Memory B cell (primary cell): ENCODE measurements at regions not wholly inside any gene's neighbourhood (a gene's known extent, or its start where the extent isn't known, plus 50 kb on each side); places are given as distances from the start of the nearest gene placed in this dataset.
A peak's percentile ranks its signal among the peaks of the same experiment; 100 is the strongest.

Source experiments
- ATAC-seq: fragments of 150-1000 bp; cut with Tn5 transposase; 2 replicates; pipeline ENCODE4 v1.10.0; 2021; ENCODE audit warnings: low read depth, mild to moderate bottlenecking, moderate library complexity
- DNase-seq, 2 donors: peaks; one replicate each; pipeline ENCODE4 v3.0.0; 2022; ENCODE audit warnings: low spot score in 2 of 2
- H3K27ac Mint-ChIP-seq: one replicate; pipeline ENCODE4 v1.8.0; 2022; ENCODE audit warnings: mild to moderate bottlenecking, moderate library complexity, mixed read lengths
- H3K27me3 Mint-ChIP-seq: one replicate; pipeline ENCODE4 v1.8.0; 2022; ENCODE audit warnings: mixed read lengths
- H3K36me3 Mint-ChIP-seq: one replicate; pipeline ENCODE4 v1.8.0; 2022; ENCODE audit warnings: mild to moderate bottlenecking, mixed read lengths
- H3K4me1 Mint-ChIP-seq: one replicate; pipeline ENCODE4 v1.8.0; 2022; ENCODE audit warnings: mixed read lengths
- H3K4me3 Mint-ChIP-seq: one replicate; pipeline ENCODE4 v1.8.0; 2022; ENCODE audit warnings: mild to moderate bottlenecking, moderate library complexity, mixed read lengths
- H3K9me3 Mint-ChIP-seq: one replicate; pipeline ENCODE4 v1.8.0; 2022; ENCODE audit warnings: mixed read lengths

GRCh38 chr1:169019419-169020058 lies 87.0 kb upstream of the ATP1B1 start:
- no peak overlapping the region for H3K4me3 Mint-ChIP-seq
- DNase-seq (no peak), ATAC-seq (no peak)
- peaks cover 11% of the 10 kb centered on the region for H3K27me3 Mint-ChIP-seq
- H3K4me1 Mint-ChIP-seq: peaks cover 5% of the 10 kb centered on the region
- peaks cover 2% of the 10 kb centered on the region for H3K36me3 Mint-ChIP-seq
- H3K9me3 Mint-ChIP-seq: peaks cover 7% of the 10 kb centered on the region
- no peak overlapping the region for H3K27ac Mint-ChIP-seq

GRCh38 chr1:169020684-169021083 lies 85.8 kb upstream of the ATP1B1 start:
- Mint-ChIP-seq H3K9me3 (peaks cover 7% of the 10 kb centered on the region), H3K27ac (no peak overlapping the region), H3K36me3 (peaks cover 2% of the 10 kb centered on the region), H3K27me3 (peaks cover 11% of the 10 kb centered on the region), H3K4me3 (no peak overlapping the region), H3K4me1 (peaks cover 5% of the 10 kb centered on the region)
- no peak for DNase-seq
- ATAC-seq: no peak

- ATAC-seq (no peak), DNase-seq (no peak)
- Mint-ChIP-seq H3K36me3 (peaks cover 2% of the 10 kb centered on the region), H3K4me3 (no peak overlapping the region), H3K4me1 (peaks cover 5% of the 10 kb centered on the region), H3K9me3 (peaks cover 7% of the 10 kb centered on the region), H3K27ac (no peak overlapping the region), H3K27me3 (peaks cover 11% of the 10 kb centered on the region)
These were observed 83.8 kb upstream of the ATP1B1 start for GRCh38 chr1:169022648-169023047.

GRCh38 chr1:169024255-169024654 lies 82.2 kb upstream of the ATP1B1 start:
- H3K9me3 Mint-ChIP-seq: peaks cover 7% of the 10 kb centered on the region
- no peak overlapping the region for H3K27ac Mint-ChIP-seq
- peaks cover 5% of the 10 kb centered on the region for H3K4me1 Mint-ChIP-seq
- H3K4me3 Mint-ChIP-seq: no peak overlapping the region
- peaks cover 12% of the 10 kb centered on the region for H3K27me3 Mint-ChIP-seq
- ATAC-seq: no peak
- peaks cover 2% of the 10 kb centered on the region for H3K36me3 Mint-ChIP-seq
- DNase-seq: no peak

- Mint-ChIP-seq H3K27me3 (peaks cover 11% of the 10 kb centered on the region), H3K4me3 (no peak overlapping the region), H3K4me1 (peaks cover 5% of the 10 kb centered on the region), H3K9me3 (peaks cover 7% of the 10 kb centered on the region), H3K36me3 (peaks cover 2% of the 10 kb centered on the region), H3K27ac (no peak overlapping the region)
- ATAC-seq (no peak), DNase-seq (no peak)
These were observed 81.7 kb upstream of the ATP1B1 start for GRCh38 chr1:169024800-169025271.

- ATAC-seq (no peak), DNase-seq (no peak)
- Mint-ChIP-seq H3K36me3 (peaks cover 2% of the 10 kb centered on the region), H3K9me3 (peaks cover 7% of the 10 kb centered on the region), H3K4me3 (no peak overlapping the region), H3K4me1 (peaks cover 5% of the 10 kb centered on the region), H3K27me3 (peaks cover 10% of the 10 kb centered on the region), H3K27ac (no peak overlapping the region)
These were observed 81.1 kb upstream of the ATP1B1 start for GRCh38 chr1:169025412-169025811.

- Mint-ChIP-seq H3K9me3 (peaks cover 5% of the 10 kb centered on the region), H3K27me3 (peaks cover 8% of the 10 kb centered on the region), H3K4me3 (no peak overlapping the region), H3K36me3 (no peaks in the 10 kb centered on the region), H3K4me1 (peaks cover 7% of the 10 kb centered on the region), H3K27ac (no peak overlapping the region)
- ATAC-seq: no peak
- DNase-seq: no peak
These were observed 78.7 kb upstream of the ATP1B1 start for GRCh38 chr1:169027607-169028320.

GRCh38 chr1:169031566-169032224 lies 74.8 kb upstream of the ATP1B1 start:
- Mint-ChIP-seq H3K27ac (no peak overlapping the region), H3K4me3 (no peak overlapping the region), H3K36me3 (no peaks in the 10 kb centered on the region), H3K27me3 (peaks cover 13% of the 10 kb centered on the region), H3K9me3 (peaks cover 1% of the 10 kb centered on the region), H3K4me1 (peaks cover 2% of the 10 kb centered on the region)
- ATAC-seq: no peak
- DNase-seq: no peak

- no peak for DNase-seq
- Mint-ChIP-seq H3K36me3 (no peaks in the 10 kb centered on the region), H3K27ac (no peak overlapping the region), H3K4me1 (peaks cover 13% of the 10 kb centered on the region), H3K27me3 (peaks cover 2% of the 10 kb centered on the region), H3K9me3 (no peaks in the 10 kb centered on the region), H3K4me3 (no peak overlapping the region)
- ATAC-seq: no peak
These were observed 65.1 kb upstream of the ATP1B1 start for GRCh38 chr1:169041366-169041765.

GRCh38 chr1:169042377-169042776 lies 64.1 kb upstream of the ATP1B1 start:
- H3K36me3 Mint-ChIP-seq: no peaks in the 10 kb centered on the region
- H3K9me3 Mint-ChIP-seq: no peaks in the 10 kb centered on the region
- H3K27ac Mint-ChIP-seq: no peak overlapping the region
- ATAC-seq (no peak), DNase-seq (no peak)
- H3K4me1 Mint-ChIP-seq: peaks cover 13% of the 10 kb centered on the region
- peaks cover 2% of the 10 kb centered on the region for H3K27me3 Mint-ChIP-seq
- no peak overlapping the region for H3K4me3 Mint-ChIP-seq

GRCh38 chr1:169043823-169044222 lies 62.7 kb upstream of the ATP1B1 start:
- Mint-ChIP-seq H3K27ac (no peak overlapping the region), H3K9me3 (no peaks in the 10 kb centered on the region), H3K4me1 (peaks cover 13% of the 10 kb centered on the region), H3K36me3 (no peaks in the 10 kb centered on the region), H3K4me3 (no peak overlapping the region), H3K27me3 (peaks cover 2% of the 10 kb centered on the region)
- DNase-seq (no peak), ATAC-seq (no peak)

- peaks cover 13% of the 10 kb centered on the region for H3K4me1 Mint-ChIP-seq
- DNase-seq (no peak), ATAC-seq (peak; percentile 67)
- H3K4me3 Mint-ChIP-seq: no peak overlapping the region
- no peaks in the 10 kb centered on the region for H3K36me3 Mint-ChIP-seq
- no peaks in the 10 kb centered on the region for H3K9me3 Mint-ChIP-seq
- peaks cover 2% of the 10 kb centered on the region for H3K27me3 Mint-ChIP-seq
- H3K27ac Mint-ChIP-seq: no peak overlapping the region
These were observed 62.2 kb upstream of the ATP1B1 start for GRCh38 chr1:169044296-169044695.

- peak; percentile 45 for ATAC-seq
- H3K4me1 Mint-ChIP-seq: peaks cover 13% of the 10 kb centered on the region
- no peaks in the 10 kb centered on the region for H3K9me3 Mint-ChIP-seq
- no peak overlapping the region for H3K4me3 Mint-ChIP-seq
- H3K27me3 Mint-ChIP-seq: peaks cover 2% of the 10 kb centered on the region
- H3K27ac Mint-ChIP-seq: no peak overlapping the region
- H3K36me3 Mint-ChIP-seq: no peaks in the 10 kb centered on the region
- DNase-seq: no peak
These were observed 61.5 kb upstream of the ATP1B1 start for GRCh38 chr1:169044971-169045370.

- DNase-seq (no peak), ATAC-seq (no peak)
- Mint-ChIP-seq H3K4me3 (no peak overlapping the region), H3K4me1 (peaks cover 13% of the 10 kb centered on the region), H3K27ac (no peak overlapping the region), H3K9me3 (no peaks in the 10 kb centered on the region), H3K36me3 (no peaks in the 10 kb centered on the region), H3K27me3 (peaks cover 2% of the 10 kb centered on the region)
These were observed 59.8 kb upstream of the ATP1B1 start for GRCh38 chr1:169046671-169047070.
